Gastroesophageal sphincter (tissue), 3 donors: ENCODE measurements at regions not wholly inside any gene's neighbourhood (a gene's known extent, or its start where the extent isn't known, plus 50 kb on each side); places are given as distances from the start of the nearest gene placed in this dataset.

ENCODE experiments used
- CTCF ChIP-seq, 4 experiments: fragments of 200-600 bp in 2 of 4; fragments of 450-650 bp in 2 of 4; sonication (generic) in 1 of 4; IDR thresholded peaks; one replicate each; pipeline ENCODE4 v1.5.1; 2017 to 2019; ENCODE audit warnings: antibody characterized with exemption in 4 of 4, mild to moderate bottlenecking in 2 of 4, moderate library complexity in 2 of 4
- EP300 ChIP-seq: sonication (generic); formaldehyde crosslinking; IDR thresholded peaks from one replicate; pipeline ENCODE4 v1.6.1; 2017; ENCODE audit warnings: antibody characterized with exemption, mild to moderate bottlenecking
- POLR2A ChIP-seq, 2 donors: fragments of 450-650 bp; IDR thresholded peaks; one replicate each; pipeline ENCODE4 v1.6.1; 2017; ENCODE audit warnings: antibody characterized with exemption in 2 of 2, mild to moderate bottlenecking in 2 of 2, moderate library complexity in 1 of 2

- TF ChIP-seq CTCF (IDR thresholded peaks at IDR 0.05) (no peak), POLR2A (IDR thresholded peaks at IDR 0.05) (no peak), EP300 (no peak)
These were observed 732.9 kb upstream of the TBX3 start for GRCh38 chr12:115416869-115417268.
